Right ventricle myocardium superior (tissue), 1 donor: ENCODE measurements at regions not wholly inside any gene's neighbourhood (a gene's known extent, or its start where the extent isn't known, plus 50 kb on each side); places are given as distances from the start of the nearest gene placed in this dataset.

Experiments
- ATAC-seq: fragments of 200-7000 bp; cut with Tn5 transposase; one replicate; pipeline ENCODE4 v1.9.1; 2020; ENCODE audit warnings: mild to moderate bottlenecking; ENCODE audit not compliant: poor library complexity
- DNase-seq: peaks from one replicate; pipeline ENCODE4 v3.0.0-alpha.2; 2020
- intact Hi-C: fragments of 100-400 bp; cut with DNase I; formaldehyde crosslinking; loops from one replicate; pipeline ENCODE4 v1.11.2; 2022
- donor health status: DM: no; HTN: yes; CAD: no; lungs with severe emphysema.

GRCh38 chr21:21605521-21605920 lies 607.3 kb downstream of the NCAM2 start:
- DNase-seq (no peak), ATAC-seq (peak; percentile 31)
- intact Hi-C loops = no loop called here

- ATAC-seq (no peak), DNase-seq (no peak)
- intact Hi-C loops = no loop called here
Measured at GRCh38 chr21:21606041-21606440, 607.8 kb downstream of the NCAM2 start.

- ATAC-seq = peak; percentile 66
- intact Hi-C loops = no loop called here
Measured at GRCh38 chr21:21612466-21612865, 614.3 kb downstream of the NCAM2 start.

GRCh38 chr21:21614966-21615365 lies 616.8 kb downstream of the NCAM2 start:
- ATAC-seq = no peak
- no peak for DNase-seq
- intact Hi-C loops = no loop called here

More at GRCh38 chr21:21612466-21612865, 614.3 kb downstream of the NCAM2 start:
- DNase-seq = no peak

GRCh38 chr21:21622460-21623234 lies 624.4 kb downstream of the NCAM2 start:
- DNase-seq (no peak), ATAC-seq (no peak)
- intact Hi-C loops = no loop called here

- intact Hi-C loops = no loop called here
- ATAC-seq (no peak), DNase-seq (no peak)
Measured at GRCh38 chr21:21624674-21625073, 626.5 kb downstream of the NCAM2 start.

- ATAC-seq (no peak), DNase-seq (peak; percentile 41)
- intact Hi-C loops = no loop called here
Measured at GRCh38 chr21:21631961-21632360, 633.8 kb downstream of the NCAM2 start.

GRCh38 chr21:21632926-21633325 lies 634.7 kb downstream of the NCAM2 start:
- intact Hi-C loops = no loop called here

GRCh38 chr21:21661741-21662140 lies 663.5 kb downstream of the NCAM2 start:
- ATAC-seq = no peak

More at GRCh38 chr21:21632926-21633325, 634.7 kb downstream of the NCAM2 start:
- DNase-seq (no peak), ATAC-seq (no peak)

GRCh38 chr21:21662776-21663175 lies 664.6 kb downstream of the NCAM2 start:
- intact Hi-C loops = no loop called here
- DNase-seq (no peak), ATAC-seq (no peak)

More at GRCh38 chr21:21661741-21662140, 663.5 kb downstream of the NCAM2 start:
- no peak for DNase-seq
- intact Hi-C loops = no loop called here

GRCh38 chr21:21664871-21665270 lies 666.7 kb downstream of the NCAM2 start:
- intact Hi-C loops = no loop called here
- ATAC-seq (no peak), DNase-seq (no peak)

- no peak for DNase-seq
- ATAC-seq = no peak
- intact Hi-C loops = no loop called here
Measured at GRCh38 chr21:21666689-21667088, 668.5 kb downstream of the NCAM2 start.

GRCh38 chr21:21668198-21668597 lies 670.0 kb downstream of the NCAM2 start:
- intact Hi-C loops = no loop called here
- ATAC-seq (no peak), DNase-seq (no peak)

- intact Hi-C loops = no loop called here
- DNase-seq = no peak
- no peak for ATAC-seq
Measured at GRCh38 chr21:21673959-21674358, 675.8 kb downstream of the NCAM2 start.

- ATAC-seq (no peak), DNase-seq (no peak)
- intact Hi-C loops = no loop called here
Measured at GRCh38 chr21:21675601-21676000, 677.4 kb downstream of the NCAM2 start.

- intact Hi-C loops = no loop called here
- DNase-seq (no peak), ATAC-seq (no peak)
Measured at GRCh38 chr21:21682172-21682571, 684.0 kb downstream of the NCAM2 start.

- ATAC-seq (no peak), DNase-seq (no peak)
- intact Hi-C loops = no loop called here
Measured at GRCh38 chr21:21688889-21689288, 690.7 kb downstream of the NCAM2 start.

GRCh38 chr21:21690068-21690665 lies 692.0 kb downstream of the NCAM2 start:
- intact Hi-C loops = no loop called here
- DNase-seq = no peak
- no peak for ATAC-seq

- no peak for ATAC-seq
- no peak for DNase-seq
- intact Hi-C loops = no loop called here
Measured at GRCh38 chr21:21712748-21713520, 714.7 kb downstream of the NCAM2 start.
